Fibroblast of lung (primary cell): ENCODE measurements at regions not wholly inside any gene's neighbourhood (a gene's known extent, or its start where the extent isn't known, plus 50 kb on each side); places are given as distances from the start of the nearest gene placed in this dataset.

ENCODE experiments used
- CTCF ChIP-seq, 2 donors: IDR thresholded peaks in 1 of 2; conservative IDR thresholded peaks in 1 of 2; 1 replicate in 1 of 2; 2 replicates in 1 of 2; pipeline ENCODE4 v1.5.1; 2011 to 2012; ENCODE audit warnings: low read length in 2 of 2, control low read depth in 1 of 2, inconsistent platforms in 1 of 2, low read depth in 1 of 2, mild to moderate bottlenecking in 1 of 2
- EZH2 ChIP-seq: IDR thresholded peaks from 2 replicates; pipeline ENCODE4 v1.5.1; 2012; ENCODE audit warnings: low read length, control low read depth, mild to moderate bottlenecking; ENCODE audit errors: missing control alignments

DNA sequence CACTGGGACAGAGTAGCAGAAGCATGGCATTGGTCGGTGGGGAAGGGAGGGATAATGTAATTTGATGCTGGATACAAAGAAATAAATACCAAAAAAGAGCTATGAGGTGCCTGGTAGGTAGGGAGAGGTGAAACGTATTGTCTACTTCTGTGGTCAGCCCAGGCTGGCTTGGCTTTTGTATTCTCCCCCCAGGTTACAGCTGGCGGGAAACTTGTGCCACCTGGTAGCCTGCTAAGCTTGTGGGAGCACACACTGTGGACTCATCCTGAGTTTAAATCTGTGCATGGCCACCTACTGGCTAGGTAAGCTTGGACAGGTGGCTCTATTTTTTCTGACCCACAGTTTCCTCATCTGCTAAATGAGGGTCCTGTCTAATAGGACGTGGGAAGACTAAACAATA lies 165.2 kb upstream of the E2F8 start:
- TF ChIP-seq CTCF (conservative IDR thresholded peaks at IDR 0.05 in 1 of 2, IDR thresholded peaks at IDR 0.05 in 1 of 2; ENCODE audit: low read depth in 1 of 2, low read length in 2 of 2) = no peak
- TF ChIP-seq EZH2 = no peak
